ENCODE measurements at regions not wholly inside any gene's neighbourhood (a gene's known extent, or its start where the extent isn't known, plus 50 kb on each side); places are given as distances from the start of the nearest gene placed in this dataset.

- Histone ChIP-seq H3K36me3 (no peaks in the 10 kb centered on the region), H3K4me3 (no peak overlapping the region), H3K9me3 (no peaks in the 10 kb centered on the region), H3K27ac (no peak overlapping the region), H3K27me3 (no peaks in the 10 kb centered on the region), H3K4me1 (no peaks in the 10 kb centered on the region)
- intact Hi-C loops (cut with DNase I; ENCODE audit: low total_unique reads) = no loop called here
- DNase-seq = no peak
- TF ChIP-seq CTCF (IDR thresholded peaks at IDR 0.05) (no peak), POLR2A (IDR thresholded peaks at IDR 0.05) (no peak)
These were observed 268.4 kb downstream of the MAN2A1 start for GRCh38 chr5:109958082-109958481.

GRCh38 chr5:109959652-109960051 lies 269.9 kb downstream of the MAN2A1 start:
- no peak for TF ChIP-seq CTCF (IDR thresholded peaks at IDR 0.05)
- no peak for TF ChIP-seq POLR2A (IDR thresholded peaks at IDR 0.05)
- no peak overlapping the region for H3K27ac ChIP-seq
- H3K4me1 ChIP-seq = no peaks in the 10 kb centered on the region

GRCh38 chr5:109961751-109962150 lies 272.0 kb downstream of the MAN2A1 start:
- no peaks in the 10 kb centered on the region for H3K36me3 ChIP-seq
- TF ChIP-seq CTCF (IDR thresholded peaks at IDR 0.05) = no peak
- no peak for TF ChIP-seq POLR2A (IDR thresholded peaks at IDR 0.05)
- intact Hi-C loops (cut with DNase I; ENCODE audit: low total_unique reads) = no loop called here
- no peaks in the 10 kb centered on the region for H3K9me3 ChIP-seq
- no peak overlapping the region for H3K27ac ChIP-seq
- no peak for DNase-seq
- no peaks in the 10 kb centered on the region for H3K27me3 ChIP-seq
- H3K4me3 ChIP-seq = no peak overlapping the region
- H3K4me1 ChIP-seq = no peaks in the 10 kb centered on the region

More at GRCh38 chr5:109959652-109960051, 269.9 kb downstream of the MAN2A1 start:
- H3K27me3 ChIP-seq = no peaks in the 10 kb centered on the region
- H3K36me3 ChIP-seq = no peaks in the 10 kb centered on the region
- DNase-seq = no peak
- H3K4me3 ChIP-seq = no peak overlapping the region
- intact Hi-C loops (cut with DNase I; ENCODE audit: low total_unique reads) = no loop called here
- H3K9me3 ChIP-seq = no peaks in the 10 kb centered on the region

GRCh38 chr5:109962882-109963603 lies 273.3 kb downstream of the MAN2A1 start:
- intact Hi-C loops (cut with DNase I; ENCODE audit: low total_unique reads) = no loop called here
- no peaks in the 10 kb centered on the region for H3K9me3 ChIP-seq

More at GRCh38 chr5:109962882-109963603, 273.3 kb downstream of the MAN2A1 start:
- Histone ChIP-seq H3K27me3 (no peaks in the 10 kb centered on the region), H3K4me1 (no peaks in the 10 kb centered on the region), H3K27ac (no peak overlapping the region), H3K4me3 (no peak overlapping the region), H3K36me3 (no peaks in the 10 kb centered on the region)
- no peak for DNase-seq
- TF ChIP-seq CTCF (IDR thresholded peaks at IDR 0.05) (no peak), POLR2A (IDR thresholded peaks at IDR 0.05) (no peak)

All from uterus (tissue), 3 donors.